Left cardiac atrium (tissue), 4 donors: ENCODE measurements at regions not wholly inside any gene's neighbourhood (a gene's known extent, or its start where the extent isn't known, plus 50 kb on each side); places are given as distances from the start of the nearest gene placed in this dataset.
"Not testable (repeated sequence)": the region's sequence is repeated elsewhere in the genome, so short reads cannot be mapped to it uniquely, and the experiment has no call there.

ENCODE experiments used
- ATAC-seq, 2 donors: fragments of 200-7000 bp; cut with Tn5 transposase; one replicate each; pipeline ENCODE4 v1.9.1; 2020; ENCODE audit warnings: mild to moderate bottlenecking in 2 of 2, moderate library complexity in 2 of 2
- DNase-seq: peaks from one replicate; pipeline ENCODE4 v3.0.0-alpha.2; 2020
- intact Hi-C, 2 donors: fragments of 100-400 bp; cut with DNase I; formaldehyde crosslinking; loops; one replicate each; pipeline versions ENCODE4 v1.14.1 to v1.15.1; 2022 to 2023
- donor health status: DM: no; HTN: yes; CAD: no.
- donor health status: DM: no; HTN: yes; CAD: no; lungs with severe emphysema.
- donor health status: DM: yes; HTN: yes; CAD: no.
- donor health status: Dilated cardiomyopathy.

GRCh38 chr21:5013455-5014304 is 5507.7 kb upstream of the TPTE start:
- DNase-seq, intact Hi-C loops: not testable (repeated sequence)
- peak; percentile 32 to 55 for ATAC-seq

GRCh38 chr21:5015187-5015586 is 5506.2 kb upstream of the TPTE start:
- DNase-seq, intact Hi-C loops: not testable (repeated sequence)
- ATAC-seq = peak in 1 of 2 donors; percentile 67

- ATAC-seq, DNase-seq, intact Hi-C loops: not testable (repeated sequence)
These were observed 5502.3 kb upstream of the TPTE start for GRCh38 chr21:5019120-5019519.

- intact Hi-C loops, DNase-seq: not testable (repeated sequence)
- peak; percentile 32 to 77 for ATAC-seq
These were observed 5499.6 kb upstream of the TPTE start for GRCh38 chr21:5021815-5022214.

DNA sequence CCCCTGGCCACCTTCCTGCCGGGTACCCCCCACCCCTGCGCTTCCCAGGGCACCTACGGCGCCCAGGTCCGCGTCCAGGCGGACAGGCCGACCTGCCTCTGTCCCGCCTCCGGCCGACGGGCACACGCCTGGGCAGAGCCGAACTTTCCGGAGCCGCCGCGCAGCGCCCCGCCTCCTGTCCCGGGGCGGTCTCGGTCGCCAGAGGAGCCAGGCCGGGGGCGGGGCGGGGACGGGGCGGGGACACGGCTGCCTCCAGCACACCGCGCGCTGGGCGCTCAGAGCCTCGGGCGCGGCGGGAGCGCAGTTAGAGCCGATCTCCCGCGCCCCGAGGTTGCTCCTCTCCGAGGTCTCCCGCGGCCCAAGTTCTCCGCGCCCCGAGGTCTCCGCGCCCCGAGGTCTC is 5499.1 kb upstream of the TPTE start:
- DNase-seq, intact Hi-C loops: not testable (repeated sequence)
- peak; percentile 89 to 90 for ATAC-seq

- ATAC-seq = peak; percentile 64 to 74
These were observed 5498.6 kb upstream of the TPTE start for GRCh38 chr21:5022748-5023147.

GRCh38 chr21:5035147-5035546 is 5486.2 kb upstream of the TPTE start:
- intact Hi-C loops, DNase-seq: not testable (repeated sequence)

More at GRCh38 chr21:5022748-5023147, 5498.6 kb upstream of the TPTE start:
- intact Hi-C loops, DNase-seq: not testable (repeated sequence)

DNA sequence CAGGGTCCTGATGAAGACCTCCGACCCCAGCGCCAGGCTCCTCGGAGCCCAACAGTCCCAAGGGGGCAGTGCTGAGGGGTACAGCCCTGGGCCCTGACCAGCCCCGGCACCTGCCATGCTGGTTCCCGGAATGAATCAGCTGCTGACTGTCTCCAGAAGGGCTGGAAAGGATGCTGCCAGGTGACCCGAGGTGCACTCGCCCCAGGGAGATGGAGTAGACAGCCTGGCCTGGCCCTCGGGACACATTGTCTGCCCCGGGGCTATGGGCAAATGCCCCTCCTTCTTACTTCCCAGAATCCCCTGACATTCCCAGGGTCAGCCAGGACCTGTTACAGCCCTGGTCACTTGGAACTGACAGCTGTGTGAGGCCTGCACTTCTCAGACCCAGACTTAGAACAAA is 5485.8 kb upstream of the TPTE start:
- DNase-seq, intact Hi-C loops, ATAC-seq: not testable (repeated sequence)

More at GRCh38 chr21:5035147-5035546, 5486.2 kb upstream of the TPTE start:
- ATAC-seq = not testable (repeated sequence)

DNA sequence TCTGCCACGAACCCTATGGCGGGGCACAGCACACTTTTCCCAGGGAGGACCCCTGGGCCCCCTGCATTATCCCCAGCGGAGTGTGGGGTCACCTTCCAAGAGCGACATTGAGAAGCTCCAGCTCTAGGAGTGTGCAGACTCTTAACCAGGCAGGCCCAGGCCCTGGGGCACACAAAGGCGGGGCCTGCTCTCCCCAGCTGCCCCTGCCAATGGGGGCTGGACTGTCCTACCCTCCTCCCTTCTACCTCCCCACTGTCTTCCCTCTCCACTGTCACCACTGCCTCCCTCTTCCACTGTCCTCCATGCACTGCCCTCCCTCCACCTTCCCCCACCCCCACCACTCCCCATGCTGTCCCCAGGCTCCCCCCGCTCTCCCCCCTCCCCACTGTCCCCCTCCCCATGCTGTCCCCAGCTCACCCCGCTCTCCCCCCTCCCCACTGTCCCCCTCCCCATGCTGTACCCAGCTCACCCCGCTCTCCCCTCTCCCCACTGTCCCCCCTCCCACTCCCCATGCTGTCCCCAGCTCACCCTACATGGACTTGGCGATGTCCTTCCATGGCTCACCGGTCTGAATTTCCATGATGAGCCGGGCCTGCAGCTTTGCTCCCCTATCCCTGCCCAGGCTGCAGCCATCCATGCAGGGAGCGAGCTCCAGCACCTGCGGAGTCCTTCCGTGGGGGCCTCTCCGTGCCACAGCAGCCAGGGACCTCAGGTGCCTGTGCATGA is 5483.6 kb upstream of the TPTE start:
- intact Hi-C loops, DNase-seq: not testable (repeated sequence)
- peak in 1 of 2 donors; percentile 13 for ATAC-seq

- peak; percentile 43 to 89 for ATAC-seq
- intact Hi-C loops, DNase-seq: not testable (repeated sequence)
These were observed 5481.5 kb upstream of the TPTE start for GRCh38 chr21:5039926-5040325.

DNA sequence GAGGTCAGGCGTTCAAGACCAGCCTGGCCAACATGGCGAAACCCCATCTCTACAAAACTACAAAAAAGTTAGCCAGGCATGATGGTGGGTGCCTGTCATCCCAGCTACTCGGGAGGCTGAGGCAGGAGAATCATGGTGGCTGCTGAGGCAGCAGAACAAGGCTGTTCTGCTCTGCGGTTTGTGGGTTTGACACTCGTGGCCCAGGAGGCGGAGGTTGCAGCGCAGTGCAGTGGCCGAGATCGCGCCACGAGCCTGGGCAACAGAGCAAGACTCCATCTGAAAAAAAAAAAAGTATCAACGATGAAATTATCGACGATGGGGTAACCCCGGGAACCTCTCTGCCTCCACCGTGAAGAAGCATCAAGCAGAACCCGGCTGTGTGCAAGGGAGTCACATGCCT is 5478.8 kb upstream of the TPTE start:
- ATAC-seq, DNase-seq, intact Hi-C loops: not testable (repeated sequence)

GRCh38 chr21:5044812-5045211 is 5476.6 kb upstream of the TPTE start:
- ATAC-seq = not testable (repeated sequence)

GRCh38 chr21:5051303-5052018 is 5469.9 kb upstream of the TPTE start:
- intact Hi-C loops, ATAC-seq: not testable (repeated sequence)

More at GRCh38 chr21:5044812-5045211, 5476.6 kb upstream of the TPTE start:
- DNase-seq, intact Hi-C loops: not testable (repeated sequence)

DNA sequence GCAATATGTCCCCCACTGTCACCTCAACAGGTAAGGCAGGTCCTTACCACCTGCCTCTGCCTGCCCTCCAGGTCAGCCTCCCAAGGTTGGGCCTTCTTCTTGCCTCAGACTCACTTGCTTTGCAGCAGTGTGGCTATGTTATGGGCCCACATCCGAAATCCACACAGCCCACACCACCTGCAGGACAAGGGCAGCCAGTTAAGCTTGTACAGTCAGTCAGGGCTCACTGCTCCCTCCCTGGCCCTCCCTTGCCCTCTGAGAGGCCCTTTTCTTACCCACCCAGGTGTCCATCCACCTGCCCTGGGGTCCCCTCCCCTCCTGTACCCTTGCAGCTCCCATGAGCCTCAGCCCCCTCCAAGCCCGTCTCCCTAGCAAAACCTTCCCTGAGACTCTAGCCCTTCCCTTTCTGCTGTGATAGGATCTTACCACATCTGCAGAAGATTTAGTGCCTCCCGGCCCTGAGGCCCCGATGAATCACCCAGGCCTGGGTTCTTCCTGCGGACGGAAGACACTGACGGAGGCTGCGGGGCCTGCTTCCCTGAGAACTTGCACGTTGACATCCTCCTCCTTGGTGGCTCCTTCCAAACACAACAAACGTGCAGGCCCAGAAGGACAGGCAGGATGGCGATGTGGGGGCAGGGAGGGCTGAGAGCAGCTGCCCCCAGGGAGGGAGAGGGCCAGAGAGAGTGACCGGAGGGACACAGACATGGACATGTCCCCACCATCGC is 5466.2 kb upstream of the TPTE start:
- peak; percentile 53 to 59 for ATAC-seq

More at GRCh38 chr21:5051303-5052018, 5469.9 kb upstream of the TPTE start:
- DNase-seq = not testable (repeated sequence)

GRCh38 chr21:5055996-5056962 is 5465.1 kb upstream of the TPTE start:
- intact Hi-C loops, DNase-seq: not testable (repeated sequence)
- peak; percentile 32 to 35 for ATAC-seq

More for the DNA sequence above, 5466.2 kb upstream of the TPTE start:
- DNase-seq, intact Hi-C loops: not testable (repeated sequence)

GRCh38 chr21:5057077-5057476 is 5464.3 kb upstream of the TPTE start:
- DNase-seq, intact Hi-C loops: not testable (repeated sequence)
- peak in 1 of 2 donors; percentile 25 for ATAC-seq
